HG02852 (cell line): ENCODE measurements at regions not wholly inside any gene's neighbourhood (a gene's known extent, or its start where the extent isn't known, plus 50 kb on each side); places are given as distances from the start of the nearest gene placed in this dataset.
"Not testable (repeated sequence)": the region's sequence is repeated elsewhere in the genome, so short reads cannot be mapped to it uniquely, and the experiment has no call there.

Experiments
- ATAC-seq: cut with Tn5 transposase; IDR thresholded peaks from one replicate; pipeline ENCODE4 v1.9.1; 2021; ENCODE audit warnings: mild to moderate bottlenecking, moderate library complexity; ENCODE audit not compliant: unreplicated experiment

DNA sequence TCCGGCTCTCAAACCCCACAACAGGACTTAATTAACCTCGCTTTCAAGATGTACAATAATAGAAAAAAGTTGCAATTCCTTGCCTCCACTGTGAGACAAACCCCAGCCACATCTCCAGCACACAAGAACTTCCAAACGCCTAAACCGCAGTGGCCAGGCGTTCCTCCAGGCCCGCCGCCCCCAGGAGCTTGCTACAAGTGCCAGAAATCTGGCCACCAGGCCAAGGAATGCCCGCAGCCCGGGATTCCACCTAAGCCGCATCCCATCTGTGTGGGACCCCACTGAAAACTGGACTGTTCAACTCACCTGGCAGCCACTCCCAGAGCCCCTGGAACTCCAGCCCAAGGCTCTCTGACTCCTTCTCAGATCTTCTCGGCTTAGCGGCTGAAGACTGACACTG, 262.5 kb downstream of the SMARCA2 start:
- not testable (repeated sequence) for ATAC-seq

DNA sequence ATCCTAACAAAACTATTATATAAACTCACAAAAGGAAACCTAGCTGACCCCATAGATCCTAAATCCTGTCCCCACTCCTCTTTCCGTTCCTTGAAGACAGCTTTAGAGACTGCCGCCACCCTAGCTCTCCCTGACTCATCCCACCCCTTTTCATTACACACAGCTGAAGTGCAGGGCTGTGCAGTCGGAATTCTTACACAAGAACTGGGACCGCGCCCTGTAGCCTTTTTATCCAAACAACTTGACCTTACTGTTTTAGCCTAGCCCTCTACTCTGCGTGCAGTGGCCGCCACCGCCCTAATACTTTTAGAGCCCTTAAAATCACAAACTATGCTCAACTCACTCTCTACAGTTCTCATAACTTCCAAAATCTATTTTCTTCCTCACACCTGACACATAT, 264.0 kb downstream of the SMARCA2 start:
- ATAC-seq = not testable (repeated sequence)

DNA sequence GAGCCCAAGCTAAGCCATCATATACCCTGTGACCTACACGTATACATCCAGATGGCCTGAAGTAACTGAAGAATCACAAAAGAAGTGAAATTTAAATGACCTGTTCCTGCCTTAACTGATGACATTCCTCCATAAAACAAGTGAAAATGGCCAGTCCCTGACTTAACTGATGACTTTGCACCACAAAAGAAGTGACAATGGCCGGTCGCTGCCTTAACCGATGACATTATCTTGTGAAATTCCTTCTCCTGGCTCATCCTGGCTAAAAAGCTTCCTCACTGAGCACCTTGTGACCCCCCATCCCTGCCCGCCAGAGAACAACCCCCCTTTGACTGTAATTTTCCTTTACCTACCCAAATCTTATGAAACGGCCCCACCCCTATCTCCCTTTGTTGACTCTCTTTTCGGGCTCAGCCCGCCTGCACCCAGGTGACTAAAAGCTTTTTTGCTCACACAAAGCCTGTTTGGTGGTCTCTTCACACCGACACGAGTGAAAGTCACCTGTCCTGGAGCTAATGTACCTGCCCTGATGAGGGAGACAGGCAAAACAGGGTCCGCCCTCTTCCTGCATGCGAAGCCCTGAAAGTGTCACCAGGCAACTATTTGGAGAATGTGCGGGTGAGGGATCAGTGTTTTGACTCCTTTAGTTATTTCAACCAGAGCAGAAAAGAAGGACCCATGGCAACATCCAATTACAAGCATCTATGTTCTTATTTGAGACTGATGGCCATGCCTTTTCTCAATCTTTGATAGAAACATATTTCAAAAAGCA, 266.1 kb downstream of the SMARCA2 start:
- no peak for ATAC-seq

DNA sequence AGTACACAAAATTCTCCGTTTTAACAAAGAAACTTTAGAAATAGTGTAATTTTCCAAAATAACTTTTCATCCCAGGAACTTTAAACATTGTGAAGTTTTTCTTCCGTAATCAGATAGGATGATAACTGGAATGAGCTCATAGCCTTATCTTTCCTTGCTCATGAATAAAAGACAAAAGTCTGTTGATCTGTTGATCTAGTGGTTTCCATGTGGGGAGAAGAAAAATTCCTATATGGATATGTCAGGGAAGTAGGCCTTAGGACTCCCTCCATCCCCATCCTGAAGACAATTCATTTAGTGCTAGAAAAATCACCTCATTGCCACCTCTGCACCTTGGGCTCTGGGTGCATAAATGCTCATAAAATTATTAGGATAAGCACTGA, 266.6 kb downstream of the SMARCA2 start:
- ATAC-seq = no peak

DNA sequence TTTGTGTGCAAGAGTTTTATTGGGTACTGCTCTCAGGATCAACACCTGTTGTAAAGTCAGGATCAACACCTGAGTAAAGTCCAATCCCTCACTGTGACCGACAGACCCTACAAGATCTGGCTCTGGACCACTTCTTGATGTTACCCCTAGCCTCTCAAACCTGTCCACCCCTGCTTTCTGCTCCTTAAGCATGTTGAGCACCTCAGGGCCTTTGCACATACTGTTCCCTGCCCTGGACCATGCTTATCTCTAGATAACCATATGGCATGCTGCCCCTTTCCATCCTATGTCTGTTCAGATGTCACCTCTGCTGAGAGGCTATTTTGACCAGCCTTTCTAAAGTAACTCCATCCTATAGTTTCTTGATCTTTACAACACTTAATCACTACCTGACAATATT, 269.6 kb downstream of the SMARCA2 start:
- no peak for ATAC-seq

DNA sequence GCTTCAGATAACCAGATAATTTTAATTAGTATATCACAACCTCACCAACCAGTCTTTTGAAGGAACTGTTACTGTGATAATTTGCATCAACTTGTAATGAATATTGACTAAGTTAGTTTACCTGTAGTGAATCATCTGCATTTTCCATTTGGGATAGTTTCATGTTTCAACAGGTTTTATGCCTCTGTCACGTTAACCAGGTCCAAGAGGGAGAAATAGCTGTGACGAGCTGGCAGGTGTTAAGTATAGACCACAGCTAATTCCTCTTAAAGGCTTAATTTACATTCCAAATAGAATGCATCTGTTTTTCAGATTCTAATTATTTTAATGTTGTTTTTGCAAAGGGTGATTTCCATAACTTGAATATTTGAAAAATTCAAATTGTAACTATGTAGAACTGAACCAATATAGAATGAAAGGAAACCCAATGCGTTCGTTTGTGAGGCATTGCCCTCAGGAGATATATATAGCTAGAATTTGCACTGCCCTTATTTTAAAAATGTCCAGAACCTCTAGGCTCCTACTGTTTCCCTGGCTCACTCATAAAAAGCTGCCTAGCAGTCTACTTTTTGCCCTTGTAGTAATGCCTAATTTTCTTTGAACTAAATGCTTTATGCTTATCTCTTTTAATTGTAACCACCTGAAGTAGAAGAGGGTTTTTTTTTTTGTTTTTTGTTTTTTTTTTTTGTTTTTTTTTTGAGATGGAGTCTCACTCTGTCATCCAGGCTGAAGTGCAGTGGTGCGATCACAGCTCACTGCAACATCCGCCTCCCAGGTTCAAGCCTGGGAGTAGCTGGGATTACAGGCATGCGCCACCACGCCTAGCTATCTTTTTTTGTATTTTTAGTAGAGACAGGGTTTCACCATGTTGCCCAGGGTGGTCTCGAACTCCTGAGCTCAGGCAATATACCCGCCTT, 270.5 kb downstream of the SMARCA2 start:
- no peak for ATAC-seq

DNA sequence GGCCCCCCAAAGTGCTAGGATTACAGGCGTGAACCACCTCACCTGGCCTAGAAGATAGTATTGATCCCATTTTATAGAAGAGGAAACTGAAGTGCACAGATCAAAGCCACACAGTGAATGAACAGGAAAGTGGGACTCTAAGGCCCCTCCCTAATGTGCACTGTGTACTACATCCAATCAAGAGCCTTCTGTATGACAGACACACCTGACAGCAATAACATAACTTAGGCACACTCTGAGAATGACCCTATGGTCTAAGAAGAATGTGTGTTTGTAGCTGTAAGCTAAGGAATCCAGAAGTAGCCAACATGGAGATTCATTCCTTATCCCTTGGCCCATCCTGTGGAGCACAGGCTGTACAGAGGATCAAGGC, 271.2 kb downstream of the SMARCA2 start:
- no peak for ATAC-seq

DNA sequence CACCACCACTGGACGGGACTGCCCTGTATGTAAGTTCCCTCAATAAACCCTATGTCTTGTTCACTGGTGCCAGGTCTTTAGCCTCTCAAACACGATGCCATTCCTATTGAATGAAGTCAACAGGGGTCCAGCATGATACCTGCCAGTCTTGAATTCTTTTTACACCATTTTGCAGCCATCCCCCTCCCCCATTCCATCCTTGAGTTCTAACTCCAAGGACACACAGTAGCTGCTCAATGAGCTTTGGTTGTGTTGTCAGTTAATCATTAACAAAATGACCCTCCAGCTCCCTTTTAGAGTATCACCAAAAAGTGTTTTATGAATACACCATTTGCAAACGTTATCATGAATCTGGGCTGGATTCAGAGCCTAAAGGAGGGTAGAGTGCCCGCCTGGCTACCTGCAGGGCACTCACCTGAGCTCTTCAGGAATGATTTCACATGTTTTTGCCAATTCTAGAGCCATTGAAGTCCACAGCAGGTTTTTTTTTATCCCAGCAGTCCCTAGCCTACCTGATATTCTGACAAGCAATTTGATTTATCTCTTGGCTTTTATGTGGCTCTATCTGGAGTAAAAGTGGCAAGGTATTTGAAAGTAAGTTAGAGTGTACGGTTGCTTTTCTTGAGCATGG, 271.8 kb downstream of the SMARCA2 start:
- ATAC-seq = no peak

DNA sequence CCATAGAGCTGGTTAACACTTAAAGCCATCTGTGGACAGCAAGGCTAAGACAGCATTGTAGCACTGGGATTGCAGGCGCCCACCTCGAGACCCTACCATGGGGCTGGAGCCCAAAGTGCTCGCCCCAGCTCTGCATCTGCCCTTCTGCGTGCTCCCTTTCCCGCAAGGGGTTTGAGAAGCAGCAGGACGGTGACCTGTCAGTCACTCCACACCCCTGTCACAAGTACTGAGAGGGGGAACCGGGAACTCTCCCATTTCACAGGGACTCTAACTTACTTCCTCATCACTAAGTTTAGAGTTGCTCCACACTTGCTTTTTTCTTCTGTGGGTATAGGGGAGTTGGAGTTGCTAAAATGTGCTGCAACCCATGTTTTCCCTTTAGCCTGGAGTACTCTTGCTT, 273.2 kb downstream of the SMARCA2 start:
- no peak for ATAC-seq

DNA sequence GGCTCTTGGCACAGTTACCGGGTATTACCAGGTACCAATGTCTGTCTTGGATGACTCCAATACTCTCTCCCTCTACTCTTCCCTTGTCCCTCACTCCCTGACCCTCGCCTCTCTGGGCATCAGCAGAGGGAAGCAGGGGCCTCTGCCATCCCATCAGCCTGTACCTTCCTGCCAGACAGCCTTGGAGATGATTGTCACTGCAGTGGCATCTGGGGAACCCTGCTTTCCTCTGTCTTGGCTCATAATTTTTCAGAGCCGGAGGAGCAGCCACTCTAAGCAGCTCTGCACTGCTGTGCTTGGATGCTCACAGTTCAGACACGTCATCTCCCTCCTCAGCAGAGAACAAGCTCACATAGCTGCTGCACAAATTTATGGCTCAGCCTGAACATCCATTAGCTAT, 274.1 kb downstream of the SMARCA2 start:
- ATAC-seq = no peak

DNA sequence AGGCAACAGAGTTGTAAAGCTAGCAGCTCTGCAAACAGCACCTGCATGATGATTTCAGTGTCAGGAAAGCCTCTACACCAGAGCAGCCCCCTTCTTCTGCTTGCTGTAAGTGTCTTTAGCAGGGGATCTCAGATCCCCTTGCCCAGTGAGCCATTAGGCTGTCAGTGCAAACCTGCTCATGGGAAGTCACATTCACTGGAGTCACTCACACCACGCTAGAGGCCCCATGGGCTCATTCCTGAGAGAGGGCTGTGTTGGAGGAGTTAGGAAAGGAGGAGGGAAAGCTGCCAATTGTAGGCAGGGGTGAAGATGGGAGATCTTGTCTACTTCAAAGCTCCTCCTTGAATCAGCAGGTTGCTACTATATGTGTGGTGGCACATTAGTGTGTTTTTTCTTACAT, 275.2 kb downstream of the SMARCA2 start:
- no peak for ATAC-seq

DNA sequence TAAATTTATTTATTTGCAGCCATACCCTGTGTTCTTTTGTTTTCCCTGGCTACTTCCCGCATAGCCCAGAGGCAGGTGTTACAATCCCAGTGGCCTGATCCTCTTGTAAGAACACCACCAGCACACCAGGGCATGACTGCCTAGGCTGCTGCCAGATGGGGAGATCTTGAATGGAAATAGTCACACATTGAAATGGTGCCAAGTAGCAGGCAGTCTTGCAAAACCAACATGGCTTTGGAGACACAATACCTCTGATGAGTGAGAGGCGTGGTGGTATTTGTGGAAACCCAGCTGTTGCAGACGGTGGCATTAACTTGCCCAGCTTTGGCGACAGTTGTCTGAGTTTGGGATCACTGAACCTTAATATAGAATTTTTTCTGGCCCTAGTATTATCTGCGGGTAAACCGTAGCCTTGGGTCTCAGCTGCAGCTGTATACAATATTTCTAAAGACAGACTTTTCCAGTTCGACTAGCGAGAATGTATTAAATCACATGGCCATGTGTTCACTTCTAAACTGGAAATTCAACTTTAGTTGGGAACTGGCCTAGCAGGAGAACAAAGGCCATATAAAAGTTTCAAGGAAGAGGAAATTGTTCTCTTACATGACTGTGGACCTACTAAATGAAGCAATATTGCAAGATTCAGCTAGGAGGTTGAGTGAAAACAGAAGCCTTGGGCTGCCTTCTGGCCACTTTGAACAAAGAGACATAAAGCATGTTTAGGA, 277.0 kb downstream of the SMARCA2 start:
- no peak for ATAC-seq

DNA sequence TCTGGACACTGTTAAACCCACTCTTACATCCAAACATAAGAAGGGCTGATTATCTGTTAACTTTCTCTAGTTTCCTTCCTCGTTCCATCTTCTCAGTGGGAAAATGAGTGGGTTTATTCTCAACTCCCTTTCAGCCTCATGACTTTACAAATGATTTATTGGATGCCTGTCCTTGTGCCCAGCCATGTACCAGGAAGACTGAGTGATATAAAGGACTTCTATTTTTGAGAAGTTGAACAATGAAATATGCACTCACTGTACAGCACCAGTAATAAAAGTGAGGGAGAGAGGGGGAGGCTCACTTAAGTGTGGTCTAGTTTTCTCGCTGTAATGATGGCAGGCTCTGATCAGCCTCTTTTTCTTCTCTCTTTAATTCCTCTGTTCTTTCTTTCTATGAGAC, 277.6 kb downstream of the SMARCA2 start:
- ATAC-seq = no peak

DNA sequence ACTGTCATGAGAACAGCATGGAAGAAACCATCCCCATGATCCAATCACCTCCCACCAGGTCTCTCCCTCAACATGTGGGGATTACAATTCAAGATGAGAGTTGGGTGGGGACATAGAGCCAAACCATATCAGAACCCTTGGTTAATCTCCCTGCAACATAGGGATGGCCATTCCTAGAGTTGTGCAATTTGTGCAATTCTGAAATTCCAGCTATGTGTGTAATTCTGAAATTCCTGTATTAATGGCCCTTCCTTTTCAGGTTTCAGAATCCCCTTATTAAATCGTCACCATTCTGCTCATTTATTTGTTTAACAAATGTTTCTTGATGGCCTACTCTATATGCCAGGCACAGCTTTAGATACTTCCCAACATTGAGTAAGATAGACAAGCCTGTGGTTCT, 282.6 kb downstream of the SMARCA2 start:
- no peak for ATAC-seq

DNA sequence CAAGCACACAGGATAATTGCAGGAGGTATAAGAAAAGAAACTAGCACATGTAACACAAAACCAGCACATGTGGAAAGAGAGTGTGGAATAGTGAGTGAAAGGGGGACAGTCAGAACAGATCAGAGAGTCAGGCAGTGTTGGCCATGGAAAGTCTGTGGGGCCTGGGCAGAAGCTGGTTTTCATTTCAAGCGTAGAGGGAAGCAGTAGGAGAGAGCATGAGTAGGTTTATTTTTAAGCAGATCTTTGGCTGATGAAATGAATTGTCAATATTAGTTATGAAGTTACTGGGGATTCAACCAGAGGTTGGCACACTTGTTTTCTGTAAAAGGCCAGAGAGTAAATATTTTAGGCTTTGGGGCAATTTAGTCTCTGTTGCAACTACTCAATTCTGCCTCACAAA, 283.1 kb downstream of the SMARCA2 start:
- no peak for ATAC-seq

DNA sequence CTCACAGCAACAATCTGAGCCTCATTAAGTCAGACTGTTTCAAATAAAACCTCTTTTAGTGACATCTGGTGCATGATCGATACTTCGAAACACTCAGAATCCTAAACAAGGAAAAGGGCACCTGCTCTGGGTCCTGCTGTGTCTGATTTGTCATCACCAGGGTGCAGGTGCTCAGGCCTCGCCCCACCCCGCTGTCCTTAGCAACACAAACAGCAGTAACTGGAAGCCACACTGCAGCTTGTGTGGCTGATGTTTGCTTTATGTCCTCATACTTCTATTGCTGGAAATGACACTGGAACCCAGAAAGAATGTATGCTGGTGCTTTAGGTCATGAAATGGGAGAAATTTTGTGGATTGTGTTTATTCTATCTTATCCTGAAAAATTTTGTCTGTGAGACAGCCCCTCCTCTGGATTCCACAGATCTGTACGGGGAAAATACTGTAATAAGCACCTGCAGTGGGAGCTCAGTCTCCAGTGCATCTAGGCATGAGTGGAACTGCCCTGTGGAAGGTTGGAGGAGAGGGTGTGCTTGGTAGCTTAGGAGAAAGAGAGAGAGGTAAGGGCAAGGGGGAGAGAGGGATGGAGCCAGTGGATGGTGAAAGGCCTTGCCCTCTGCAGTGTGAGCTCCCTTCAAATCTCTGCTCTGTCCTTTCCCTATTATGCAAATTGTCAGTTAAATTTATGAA, 284.2 kb downstream of the SMARCA2 start:
- ATAC-seq = no peak

DNA sequence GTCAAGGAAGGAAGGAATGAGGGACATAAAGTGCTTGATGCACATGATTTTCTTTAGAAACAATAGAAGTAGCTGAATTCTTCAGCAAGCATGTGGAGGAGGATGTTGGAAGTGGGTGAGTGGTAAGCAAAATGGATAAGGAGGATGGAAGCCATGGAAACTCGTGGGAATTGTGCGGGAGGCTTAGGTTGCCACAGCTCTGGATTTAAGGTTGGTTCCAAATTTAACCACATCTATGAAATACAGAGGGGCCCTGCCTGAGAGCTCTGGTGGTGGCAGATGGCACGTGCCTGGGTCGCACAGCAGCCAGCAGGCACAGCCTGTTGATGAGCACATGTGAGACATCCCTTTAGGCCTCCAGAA, 284.7 kb downstream of the SMARCA2 start:
- ATAC-seq = no peak

DNA sequence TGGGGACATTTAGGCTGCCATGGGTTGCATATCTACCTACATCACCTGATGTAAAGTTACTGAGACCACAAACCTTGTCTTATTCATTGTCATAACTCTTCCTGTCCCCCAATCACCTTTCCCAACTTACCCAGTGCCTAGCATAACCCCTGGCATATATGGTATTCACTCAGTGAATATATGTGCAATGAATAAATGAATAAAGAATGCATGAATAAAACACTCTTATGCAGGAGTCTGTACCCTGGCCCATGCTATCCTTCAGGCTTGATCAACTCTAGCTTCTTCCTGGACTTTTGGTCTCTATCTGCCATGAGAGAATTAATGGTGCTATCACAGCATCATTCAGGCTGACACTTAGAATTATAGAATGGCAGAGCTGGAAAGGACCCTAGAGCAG, 285.2 kb downstream of the SMARCA2 start:
- no peak for ATAC-seq

DNA sequence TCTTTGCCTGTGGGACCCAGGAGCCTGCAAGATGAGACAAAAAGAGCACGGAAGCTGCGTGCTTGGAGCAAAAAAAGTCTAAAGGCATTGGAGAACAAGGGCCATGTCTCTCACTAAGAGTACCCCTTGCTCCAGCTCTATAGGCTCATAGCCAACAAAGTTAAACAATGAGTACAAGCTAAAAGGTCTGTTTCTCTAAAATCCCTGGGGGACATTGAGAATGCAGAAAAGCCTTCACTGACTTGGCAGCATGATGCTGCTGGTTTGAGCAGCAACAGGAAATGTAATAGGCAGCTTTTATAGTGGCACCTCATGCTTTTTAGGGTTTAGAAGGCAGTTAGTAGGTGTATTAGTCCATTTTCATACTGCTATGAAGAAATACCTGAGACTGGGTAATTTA, 287.5 kb downstream of the SMARCA2 start:
- ATAC-seq = no peak

DNA sequence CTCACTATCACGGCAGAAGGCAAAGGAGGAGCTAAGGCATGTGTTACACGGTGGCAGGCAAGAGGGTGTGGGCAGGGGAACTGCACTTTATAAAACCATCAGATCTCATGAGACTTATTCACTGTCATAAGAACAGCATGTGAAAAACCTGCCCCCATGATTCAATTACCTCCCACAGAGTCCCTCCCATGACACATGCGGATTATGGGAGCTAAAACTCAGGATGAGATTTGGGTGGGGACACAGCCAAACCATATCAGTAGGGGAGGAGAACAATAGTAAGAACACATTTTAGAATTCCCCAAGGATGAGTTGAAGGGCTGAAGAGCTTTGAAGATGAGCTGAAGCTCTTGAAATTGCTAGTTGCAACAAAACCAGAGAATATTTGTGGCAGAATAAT, 287.9 kb downstream of the SMARCA2 start:
- no peak for ATAC-seq

DNA sequence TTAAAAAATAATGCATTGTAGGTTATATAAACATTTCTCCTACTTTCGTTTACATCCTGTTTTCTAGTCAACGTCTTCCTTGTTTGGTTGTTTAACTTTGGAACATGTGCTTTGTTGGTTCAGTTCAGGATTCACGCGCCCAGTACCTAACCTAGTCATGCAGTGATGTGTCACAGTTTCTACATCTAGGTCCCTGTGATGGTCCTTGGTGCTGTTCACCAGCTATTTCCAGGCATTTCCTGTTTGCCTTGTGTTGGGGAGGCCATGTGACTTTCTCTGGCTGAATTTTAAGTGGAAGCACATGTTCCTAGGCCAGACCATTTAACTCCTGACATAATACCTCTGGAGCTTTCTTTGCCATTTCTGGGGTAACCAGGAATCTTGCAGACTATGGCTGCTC, 292.3 kb downstream of the SMARCA2 start:
- no peak for ATAC-seq
